Activated naive CD8-positive, alpha-beta T cell treated with anti-CD3 and anti-CD28 coated beads, Interleukin-2, amount 10 ng/mL, durations not matched to agents 7 days and 5 days (primary cell): ENCODE measurements at regions not wholly inside any gene's neighbourhood (a gene's known extent, or its start where the extent isn't known, plus 50 kb on each side); places are given as distances from the start of the nearest gene placed in this dataset.

Experiments used
- ATAC-seq: fragments of 150-1000 bp; cut with Tn5 transposase; one replicate; pipeline ENCODE4 v1.10.0; 2021; ENCODE audit warnings: low read depth, moderate library complexity
- POLR2A ChIA-PET: fragments of 350-600 bp; sonication (Branson Sonifier 250); formaldehyde crosslinking; loops from one replicate; lab custom pipeline; 2021; ENCODE audit warnings: antibody characterized with exemption; lab: Charles Lee
- DNase-seq: peaks from one replicate; pipeline ENCODE4 v3.0.0; 2021
- H3K27ac Mint-ChIP-seq: one replicate; pipeline ENCODE4 v1.8.0; 2022; ENCODE audit warnings: mild to moderate bottlenecking, mixed read lengths
- H3K27me3 Mint-ChIP-seq: one replicate; pipeline ENCODE4 v1.8.0; 2022; ENCODE audit warnings: mild to moderate bottlenecking, moderate library complexity, mixed read lengths
- H3K36me3 Mint-ChIP-seq: one replicate; pipeline ENCODE4 v1.8.0; 2021; ENCODE audit warnings: mild to moderate bottlenecking, mixed read lengths
- H3K4me1 Mint-ChIP-seq: one replicate; pipeline ENCODE4 v1.8.0; 2021; ENCODE audit warnings: mixed read lengths
- H3K4me3 Mint-ChIP-seq: one replicate; pipeline ENCODE4 v1.8.0; 2022; ENCODE audit warnings: mild to moderate bottlenecking, moderate library complexity, mixed read lengths
- H3K9me3 Mint-ChIP-seq: one replicate; pipeline ENCODE4 v1.8.0; 2021; ENCODE audit warnings: mixed read lengths

GRCh38 chr7:68679459-68680234 lies 918.6 kb upstream of the AUTS2 start:
- DNase-seq (no peak), ATAC-seq (no peak)
- Mint-ChIP-seq H3K4me1 (no peaks in the 10 kb centered on the region), H3K4me3 (no peak overlapping the region), H3K27me3 (no peaks in the 10 kb centered on the region), H3K36me3 (no peaks in the 10 kb centered on the region), H3K27ac (no peak overlapping the region), H3K9me3 (peaks cover 7% of the 10 kb centered on the region)
- POLR2A ChIA-PET = no interaction called here

- H3K27ac Mint-ChIP-seq = no peak overlapping the region
- H3K4me1 Mint-ChIP-seq = no peaks in the 10 kb centered on the region
- H3K27me3 Mint-ChIP-seq = no peaks in the 10 kb centered on the region
- ATAC-seq = no peak
- no peak overlapping the region for H3K4me3 Mint-ChIP-seq
- POLR2A ChIA-PET = no interaction called here
- no peaks in the 10 kb centered on the region for H3K36me3 Mint-ChIP-seq
- no peak for DNase-seq
- peaks cover 12% of the 10 kb centered on the region for H3K9me3 Mint-ChIP-seq
These were observed 917.9 kb upstream of the AUTS2 start for GRCh38 chr7:68680235-68680872.

GRCh38 chr7:68682910-68683309 lies 915.4 kb upstream of the AUTS2 start:
- ATAC-seq (no peak), DNase-seq (no peak)
- POLR2A ChIA-PET = no interaction called here
- no peaks in the 10 kb centered on the region for H3K36me3 Mint-ChIP-seq
- no peaks in the 10 kb centered on the region for H3K4me1 Mint-ChIP-seq
- no peak overlapping the region for H3K27ac Mint-ChIP-seq
- H3K4me3 Mint-ChIP-seq = no peak overlapping the region
- H3K27me3 Mint-ChIP-seq = no peaks in the 10 kb centered on the region
- H3K9me3 Mint-ChIP-seq = peaks cover 11% of the 10 kb centered on the region

- H3K4me1 Mint-ChIP-seq = no peaks in the 10 kb centered on the region
- DNase-seq (no peak), ATAC-seq (no peak)
- peaks cover 12% of the 10 kb centered on the region for H3K9me3 Mint-ChIP-seq
- no peaks in the 10 kb centered on the region for H3K27me3 Mint-ChIP-seq
- POLR2A ChIA-PET = no interaction called here
- no peak overlapping the region for H3K27ac Mint-ChIP-seq
- H3K36me3 Mint-ChIP-seq = no peaks in the 10 kb centered on the region
- H3K4me3 Mint-ChIP-seq = no peak overlapping the region
These were observed 913.9 kb upstream of the AUTS2 start for GRCh38 chr7:68684246-68684839.

GRCh38 chr7:68684996-68685395 lies 913.3 kb upstream of the AUTS2 start:
- no peak overlapping the region for H3K4me3 Mint-ChIP-seq
- no peaks in the 10 kb centered on the region for H3K27me3 Mint-ChIP-seq
- H3K4me1 Mint-ChIP-seq = no peaks in the 10 kb centered on the region
- POLR2A ChIA-PET = no interaction called here
- ATAC-seq = no peak
- no peak for DNase-seq
- no peaks in the 10 kb centered on the region for H3K36me3 Mint-ChIP-seq
- H3K27ac Mint-ChIP-seq = no peak overlapping the region
- peaks cover 14% of the 10 kb centered on the region for H3K9me3 Mint-ChIP-seq

GRCh38 chr7:68688416-68689086 lies 909.7 kb upstream of the AUTS2 start:
- Mint-ChIP-seq H3K4me1 (no peaks in the 10 kb centered on the region), H3K36me3 (peaks cover 2% of the 10 kb centered on the region), H3K4me3 (no peak overlapping the region), H3K27me3 (no peaks in the 10 kb centered on the region), H3K9me3 (peaks cover 15% of the 10 kb centered on the region), H3K27ac (no peak overlapping the region)
- DNase-seq (no peak), ATAC-seq (no peak)
- POLR2A ChIA-PET = no interaction called here

- H3K27ac Mint-ChIP-seq = no peak overlapping the region
- H3K36me3 Mint-ChIP-seq = peaks cover 2% of the 10 kb centered on the region
- DNase-seq (no peak), ATAC-seq (no peak)
- POLR2A ChIA-PET = no interaction called here
- no peaks in the 10 kb centered on the region for H3K4me1 Mint-ChIP-seq
- no peak overlapping the region for H3K4me3 Mint-ChIP-seq
- peaks cover 15% of the 10 kb centered on the region for H3K9me3 Mint-ChIP-seq
- no peaks in the 10 kb centered on the region for H3K27me3 Mint-ChIP-seq
These were observed 909.2 kb upstream of the AUTS2 start for GRCh38 chr7:68689087-68689433.

- ATAC-seq (no peak), DNase-seq (no peak)
- Mint-ChIP-seq H3K4me1 (no peaks in the 10 kb centered on the region), H3K36me3 (peaks cover 2% of the 10 kb centered on the region), H3K9me3 (peaks cover 14% of the 10 kb centered on the region), H3K4me3 (no peak overlapping the region), H3K27me3 (no peaks in the 10 kb centered on the region), H3K27ac (no peak overlapping the region)
- POLR2A ChIA-PET = no interaction called here
These were observed 906.7 kb upstream of the AUTS2 start for GRCh38 chr7:68691261-68692216.

GRCh38 chr7:68692511-68692910 lies 905.8 kb upstream of the AUTS2 start:
- Mint-ChIP-seq H3K36me3 (peaks cover 2% of the 10 kb centered on the region), H3K27ac (no peak overlapping the region), H3K9me3 (peaks cover 16% of the 10 kb centered on the region), H3K4me3 (no peak overlapping the region), H3K27me3 (no peaks in the 10 kb centered on the region), H3K4me1 (no peaks in the 10 kb centered on the region)
- ATAC-seq = no peak
- DNase-seq = no peak
- POLR2A ChIA-PET = no interaction called here

- H3K27ac Mint-ChIP-seq = no peak overlapping the region
- no peak for ATAC-seq
- H3K36me3 Mint-ChIP-seq = peaks cover 2% of the 10 kb centered on the region
- DNase-seq = no peak
- H3K9me3 Mint-ChIP-seq = peaks cover 13% of the 10 kb centered on the region
- no peaks in the 10 kb centered on the region for H3K27me3 Mint-ChIP-seq
- no peaks in the 10 kb centered on the region for H3K4me1 Mint-ChIP-seq
- H3K4me3 Mint-ChIP-seq = no peak overlapping the region
- POLR2A ChIA-PET = no interaction called here
These were observed 903.6 kb upstream of the AUTS2 start for GRCh38 chr7:68694656-68695055.

GRCh38 chr7:68697796-68698280 lies 900.4 kb upstream of the AUTS2 start:
- no peak for DNase-seq
- Mint-ChIP-seq H3K36me3 (no peaks in the 10 kb centered on the region), H3K4me3 (no peak overlapping the region), H3K27me3 (no peaks in the 10 kb centered on the region), H3K27ac (no peak overlapping the region), H3K9me3 (peaks cover 14% of the 10 kb centered on the region), H3K4me1 (no peaks in the 10 kb centered on the region)
- POLR2A ChIA-PET = no interaction called here
- no peak for ATAC-seq

GRCh38 chr7:68699090-68699711 lies 899.1 kb upstream of the AUTS2 start:
- no peak for ATAC-seq
- POLR2A ChIA-PET = interaction anchor here (0.7 kb wide), 1 partner anchor 37 kb away, joined by 3 read pairs; no protein-coding TSS in a partner anchor
- Mint-ChIP-seq H3K4me1 (no peaks in the 10 kb centered on the region), H3K27ac (no peak overlapping the region), H3K36me3 (no peaks in the 10 kb centered on the region), H3K9me3 (peaks cover 14% of the 10 kb centered on the region), H3K27me3 (peaks cover 2% of the 10 kb centered on the region), H3K4me3 (no peak overlapping the region)
- no peak for DNase-seq
